ENCODE measurements at regions not wholly inside any gene's neighbourhood (a gene's known extent, or its start where the extent isn't known, plus 50 kb on each side); places are given as distances from the start of the nearest gene placed in this dataset.

GRCh38 chr4:54959131-54959530 is 166.3 kb downstream of the KDR start:
- Histone ChIP-seq H3K27ac (no peak overlapping the region), H3K36me3 (no peaks in the 10 kb centered on the region), H3K27me3 (no peaks in the 10 kb centered on the region), H3K4me1 (no peaks in the 10 kb centered on the region), H3K9me3 (no peaks in the 10 kb centered on the region), H3K4me3 (no peak overlapping the region), H3K9ac (ENCODE audit: low read depth in 2 of 2, low read length in 2 of 2) (no peak overlapping the region)
- DNase-seq = no peak
- TF ChIP-seq CTCF (IDR thresholded peaks at IDR 0.05) = no peak
- intact Hi-C loops (cut with DNase I) = no loop called here

GRCh38 chr4:54958236-54958635 is 167.2 kb downstream of the KDR start:
- Histone ChIP-seq H3K36me3 (no peaks in the 10 kb centered on the region), H3K4me1 (no peaks in the 10 kb centered on the region), H3K9ac (ENCODE audit: low read depth in 2 of 2, low read length in 2 of 2) (no peak overlapping the region), H3K9me3 (no peaks in the 10 kb centered on the region), H3K4me3 (no peak overlapping the region), H3K27ac (no peak overlapping the region), H3K27me3 (no peaks in the 10 kb centered on the region)
- no peak for TF ChIP-seq CTCF (IDR thresholded peaks at IDR 0.05)
- intact Hi-C loops (cut with DNase I) = no loop called here
- DNase-seq = no peak

GRCh38 chr4:54954656-54955388 is 170.6 kb downstream of the KDR start:
- Histone ChIP-seq H3K36me3 (no peaks in the 10 kb centered on the region), H3K27me3 (no peaks in the 10 kb centered on the region), H3K4me3 (no peak overlapping the region), H3K9me3 (no peaks in the 10 kb centered on the region), H3K9ac (ENCODE audit: low read depth in 2 of 2, low read length in 2 of 2) (no peak overlapping the region), H3K27ac (no peak overlapping the region), H3K4me1 (no peaks in the 10 kb centered on the region)
- DNase-seq = no peak
- no peak for TF ChIP-seq CTCF (IDR thresholded peaks at IDR 0.05)
- intact Hi-C loops (cut with DNase I) = no loop called here

- Histone ChIP-seq H3K27ac (no peak overlapping the region), H3K36me3 (no peaks in the 10 kb centered on the region), H3K4me3 (no peak overlapping the region), H3K4me1 (no peaks in the 10 kb centered on the region), H3K9me3 (no peaks in the 10 kb centered on the region), H3K9ac (ENCODE audit: low read depth in 2 of 2, low read length in 2 of 2) (no peak overlapping the region), H3K27me3 (no peaks in the 10 kb centered on the region)
- intact Hi-C loops (cut with DNase I) = no loop called here
- DNase-seq = no peak
- no peak for TF ChIP-seq CTCF (IDR thresholded peaks at IDR 0.05)
Measured at GRCh38 chr4:54946741-54947140, 178.7 kb downstream of the KDR start.

GRCh38 chr4:54945838-54946237 is 179.6 kb downstream of the KDR start:
- intact Hi-C loops (cut with DNase I) = no loop called here
- DNase-seq = no peak

More at GRCh38 chr4:54945838-54946237, 179.6 kb downstream of the KDR start:
- no peak overlapping the region for H3K4me3 ChIP-seq
- no peak overlapping the region for H3K9ac ChIP-seq (ENCODE audit: low read depth in 2 of 2, low read length in 2 of 2)
- H3K36me3 ChIP-seq = no peaks in the 10 kb centered on the region
- H3K4me1 ChIP-seq = no peaks in the 10 kb centered on the region
- no peaks in the 10 kb centered on the region for H3K9me3 ChIP-seq
- H3K27ac ChIP-seq = no peak overlapping the region
- H3K27me3 ChIP-seq = no peaks in the 10 kb centered on the region
- no peak for TF ChIP-seq CTCF (IDR thresholded peaks at IDR 0.05)
